GM23248 (cell line): ENCODE measurements at regions not wholly inside any gene's neighbourhood (a gene's known extent, or its start where the extent isn't known, plus 50 kb on each side); places are given as distances from the start of the nearest gene placed in this dataset.

Experiments used
- EZH2 ChIP-seq: fragments of 200-600 bp; sonication (generic); IDR thresholded peaks from 2 replicates; pipeline ENCODE4 v1.6.1; 2018; ENCODE audit warnings: antibody characterized with exemption, mild to moderate bottlenecking; ENCODE audit not compliant: insufficient read depth, poor library complexity, severe bottlenecking
- EZH2phosphoT487 ChIP-seq: fragments of 200-600 bp; sonication (generic); IDR thresholded peaks from 2 replicates; pipeline ENCODE4 v1.6.1; 2018; ENCODE audit warnings: antibody characterized with exemption, moderate library complexity, mild to moderate bottlenecking, low read depth; ENCODE audit not compliant: insufficient read depth

- TF ChIP-seq EZH2, result no peak
- TF ChIP-seq EZH2phosphoT487, result no peak
These were observed 335.2 kb upstream of the NPSR1 start for GRCh38 chr7:34322841-34323240.
